HCT116 (cell line): ENCODE measurements at regions not wholly inside any gene's neighbourhood (a gene's known extent, or its start where the extent isn't known, plus 50 kb on each side); places are given as distances from the start of the nearest gene placed in this dataset.

ENCODE experiments used
- ATAC-seq: fragments of 200-7000 bp; cut with Tn5 transposase; 2 replicates; pipeline ENCODE4 v1.9.1; 2020; ENCODE audit warnings: mild to moderate bottlenecking, moderate library complexity
- BruUV-seq: library from RNA; stranded (reverse); fragments of 400-500 nt; replicated peaks from 2 replicates; lab custom pipeline; 2021; lab: Mats Ljungman, UMichigan
- CTCF ChIA-PET: fragments of 300-600 bp; sonication (Branson Sonifier 250); formaldehyde crosslinking; loops from one replicate; lab custom pipeline; 2021; ENCODE audit warnings: antibody characterized with exemption; lab: Charles Lee
- POLR2A ChIA-PET: fragments of 300-600, 350-600 bp; sonication (Branson Sonifier 250); formaldehyde crosslinking; loops from one replicate; lab custom pipeline; 2021; ENCODE audit warnings: antibody characterized with exemption; lab: Charles Lee
- RAD21 ChIA-PET, 2 experiments: fragments of 300-600 bp; sonication (Branson Sonifier 250); formaldehyde crosslinking; loops; one replicate each; lab custom pipeline; 2023; ENCODE audit warnings: low total read pairs in 2 of 2; ENCODE audit not compliant: uncharacterized antibody in 2 of 2, unreplicated experiment in 2 of 2, low non-redundant PET in 1 of 2; lab: Charles Lee
- DNase-seq: peaks from one replicate; pipeline ENCODE4 v3.0.0-alpha.2; 2010; ENCODE audit warnings: low read depth, low spot score
- H2AFZ ChIP-seq: fragments of 200-600 bp; shearing (Covaris generic), sonication (generic); 2 replicates; pipeline ENCODE4 v1.6.1; 2017; ENCODE audit warnings: low read depth, mixed run types, mixed read lengths, antibody characterized with exemption, low read length; ENCODE audit not compliant: poor library complexity, severe bottlenecking
- H3K27ac ChIP-seq: 2 replicates; pipeline ENCODE4 v1.5.1; 2012; ENCODE audit warnings: low read depth, low read length
- H3K27me3 ChIP-seq: fragments of 200-600 bp; sonication (generic); 2 replicates; pipeline ENCODE4 v1.6.1; 2016; ENCODE audit warnings: mixed run types, low read length, mixed read lengths; ENCODE audit not compliant: insufficient read depth
- H3K36me3 ChIP-seq, 2 experiments: fragments of 200-500 bp in 1 of 2; fragments of 200-600 bp in 1 of 2; sonication (Bioruptor generic) in 1 of 2; sonication (generic) in 1 of 2; 2 replicates each; pipeline versions ENCODE4 v1.5.1 to v1.6.1; 2014 to 2016; ENCODE audit warnings: low read length in 2 of 2, inconsistent platforms in 1 of 2, mixed read lengths in 1 of 2, mixed run types in 1 of 2; ENCODE audit not compliant: insufficient read depth in 2 of 2, control insufficient read depth in 1 of 2
- H3K4me1 ChIP-seq, 2 experiments: fragments of 200-600 bp in 1 of 2; sonication (generic) in 1 of 2; 2 replicates each; pipeline versions ENCODE4 v1.5.1 to v1.6.1; 2012 to 2017; ENCODE audit warnings: low read length in 2 of 2, inconsistent platforms in 1 of 2, mild to moderate bottlenecking in 1 of 2, mixed read lengths in 1 of 2, mixed run types in 1 of 2, moderate library complexity in 1 of 2; ENCODE audit not compliant: insufficient read depth in 2 of 2, control insufficient read depth in 1 of 2
- H3K4me2 ChIP-seq: fragments of 200-600 bp; sonication (generic); 2 replicates; pipeline ENCODE4 v1.6.1; 2017; ENCODE audit warnings: mixed run types, low read length, mixed read lengths
- H3K4me3 ChIP-seq, 2 experiments: fragments of 200-600 bp in 1 of 2; sonication (generic) in 1 of 2; replicated peaks in 1 of 2; 2 replicates each; pipeline ENCODE4 v1.5.1; 2011 to 2016; ENCODE audit warnings: low read length in 2 of 2, control low read depth in 1 of 2, low read depth in 1 of 2, mild to moderate bottlenecking in 1 of 2, mixed read lengths in 1 of 2, mixed run types in 1 of 2
- H3K79me2 ChIP-seq: fragments of 200-600 bp; sonication (generic); 2 replicates; pipeline ENCODE4 v1.6.1; 2017; ENCODE audit warnings: mild to moderate bottlenecking, mixed run types, low read length, moderate library complexity, mixed read lengths; ENCODE audit not compliant: insufficient read depth
- H3K9ac ChIP-seq: fragments of 200-600 bp; sonication (generic); 2 replicates; pipeline ENCODE4 v1.6.1; 2016; ENCODE audit warnings: low read length, mixed read lengths
- H3K9me2 ChIP-seq: fragments of 200-600 bp; sonication (generic), shearing (Covaris generic); 2 replicates; pipeline ENCODE4 v1.6.1; 2017; ENCODE audit warnings: mixed run types, mild to moderate bottlenecking, moderate library complexity; ENCODE audit not compliant: insufficient read depth
- H3K9me3 ChIP-seq, 2 experiments: fragments of 200-500 bp in 1 of 2; fragments of 200-600 bp in 1 of 2; sonication (Bioruptor generic) in 1 of 2; sonication (generic) in 1 of 2; 2 replicates each; pipeline ENCODE4 v1.6.1; 2014 to 2017; ENCODE audit warnings: low read length in 2 of 2, mixed read lengths in 2 of 2, inconsistent platforms in 1 of 2, low read depth in 1 of 2, mild to moderate bottlenecking in 1 of 2, mixed run types in 1 of 2, moderate library complexity in 1 of 2; ENCODE audit not compliant: control insufficient read depth in 1 of 2, insufficient read depth in 1 of 2
- H4K20me1 ChIP-seq: fragments of 200-600 bp; sonication (generic), shearing (Covaris generic); 2 replicates; pipeline ENCODE4 v1.6.1; 2017; ENCODE audit warnings: mixed run types, mild to moderate bottlenecking, moderate library complexity; ENCODE audit not compliant: insufficient read depth
- ATF3 ChIP-seq: IDR thresholded peaks from 2 replicates; pipeline ENCODE4 v1.6.1; 2012
- EGR1 ChIP-seq: IDR thresholded peaks from 2 replicates; pipeline ENCODE4 v1.6.1; 2012; ENCODE audit warnings: low read depth
- ELF1 ChIP-seq: IDR thresholded peaks from 2 replicates; pipeline ENCODE4 v1.6.1; 2012; ENCODE audit warnings: low read depth, borderline replicate concordance
- EZH2 ChIP-seq: fragments of 200-600 bp; sonication (generic); IDR thresholded peaks from 2 replicates; pipeline ENCODE4 v1.6.1; 2017; ENCODE audit warnings: antibody characterized with exemption, mixed run types
- EZH2phosphoT487 ChIP-seq: fragments of 200-600 bp; IDR thresholded peaks from 2 replicates; pipeline ENCODE4 v1.6.1; 2018; ENCODE audit warnings: antibody characterized with exemption, borderline replicate concordance
- POLR2A ChIP-seq: IDR thresholded peaks from 2 replicates; pipeline ENCODE4 v1.7.0; 2011; ENCODE audit warnings: borderline replicate concordance; ENCODE audit not compliant: insufficient read depth, insufficient read length; ENCODE audit errors: extremely low read depth
- RAD21 ChIP-seq: IDR thresholded peaks from 2 replicates; pipeline ENCODE4 v1.6.1; 2012; ENCODE audit warnings: low read depth, mild to moderate bottlenecking
- REST ChIP-seq: IDR thresholded peaks from 2 replicates; pipeline ENCODE4 v1.6.1; 2012; ENCODE audit warnings: low read depth
- SP1 ChIP-seq: IDR thresholded peaks from 2 replicates; pipeline ENCODE4 v1.6.1; 2012; ENCODE audit warnings: low read depth
- SRF ChIP-seq: IDR thresholded peaks from 2 replicates; pipeline ENCODE4 v1.6.1; 2012; ENCODE audit warnings: low read depth
- YY1 ChIP-seq: IDR thresholded peaks from 2 replicates; pipeline ENCODE4 v1.6.1; 2011; ENCODE audit warnings: low read length, low read depth, moderate library complexity, mild to moderate bottlenecking; ENCODE audit not compliant: insufficient replicate concordance; ENCODE audit errors: extremely low read depth
- ZNF274 ChIP-seq: fragments of 200-500 bp; sonication (Bioruptor generic); IDR thresholded peaks from 2 replicates; pipeline ENCODE4 v1.6.1; 2014; ENCODE audit warnings: mild to moderate bottlenecking, low read depth, low read length, inconsistent platforms
- intact Hi-C: fragments of 100-400 bp; cut with micrococcal nuclease; formaldehyde crosslinking; loops from 2 replicates; pipeline ENCODE4 v1.10.0; 2022

GRCh38 chr16:85373741-85374570, 239.2 kb upstream of the GSE1 start:
- Histone ChIP-seq H3K9me3 (no peaks in the 10 kb centered on the region), H2AFZ (no peak overlapping the region), H3K27me3 (no peaks in the 10 kb centered on the region), H3K9me2 (no peaks in the 10 kb centered on the region), H3K4me1 (peaks cover 16 to 30% of the 10 kb centered on the region in 2 experiments), H3K4me3 (no peak overlapping the region), H4K20me1 (no peaks in the 10 kb centered on the region), H3K9ac (no peak overlapping the region), H3K4me2 (no peak overlapping the region), H3K27ac (no peak overlapping the region; the same call in 1 of the 2 replicates), H3K36me3 (no peaks in the 10 kb centered on the region), H3K79me2 (no peaks in the 10 kb centered on the region)
- RAD21 ChIA-PET = no interaction called here
- ATAC-seq (no peak), DNase-seq (no peak)
- BruUV-seq = no TSS peak
- intact Hi-C loops = no loop called here
- TF ChIP-seq EZH2phosphoT487 (no peak), EZH2 (no peak), REST (no peak), SRF (no peak), RAD21 (no peak), ELF1 (no peak), ZNF274 (no peak), ATF3 (no peak), SP1 (no peak), POLR2A (no peak), EGR1 (no peak), YY1 (no peak)
- POLR2A ChIA-PET = no interaction called here
- CTCF ChIA-PET = no interaction called here
